Activated T-cell treated with anti-CD3 and anti-CD28 coated beads, Interleukin-2, amount 50 U/mL, for 1 hour (primary cell): ENCODE measurements at regions not wholly inside any gene's neighbourhood (a gene's known extent, or its start where the extent isn't known, plus 50 kb on each side); places are given as distances from the start of the nearest gene placed in this dataset.
"Not testable (repeated sequence)": the region's sequence is repeated elsewhere in the genome, so short reads cannot be mapped to it uniquely, and the experiment has no call there.

Experiments
- DNase-seq: peaks from one replicate; pipeline ENCODE4 v3.0.0-alpha.2; 2020

GRCh38 chr10:129071411-129071810 lies 395.6 kb upstream of the MGMT start:
- DNase-seq, result not testable (repeated sequence)

GRCh38 chr10:129074939-129075338 lies 392.1 kb upstream of the MGMT start:
- no peak for DNase-seq

- DNase-seq, result no peak
These were observed 391.5 kb upstream of the MGMT start for GRCh38 chr10:129075508-129075907.

GRCh38 chr10:129075927-129076326 lies 391.1 kb upstream of the MGMT start:
- DNase-seq, result no peak

GRCh38 chr10:129078346-129078745 lies 388.7 kb upstream of the MGMT start:
- DNase-seq, result no peak

GRCh38 chr10:129078746-129079145 lies 388.3 kb upstream of the MGMT start:
- DNase-seq, result no peak

- DNase-seq, result no peak
These were observed 387.3 kb upstream of the MGMT start for GRCh38 chr10:129079705-129080104.

GRCh38 chr10:129085811-129086210 lies 381.2 kb upstream of the MGMT start:
- DNase-seq, result no peak

GRCh38 chr10:129089341-129089740 lies 377.7 kb upstream of the MGMT start:
- DNase-seq, result no peak

- no peak for DNase-seq
These were observed 376.9 kb upstream of the MGMT start for GRCh38 chr10:129090165-129090564.

GRCh38 chr10:129090618-129091366 lies 376.2 kb upstream of the MGMT start:
- DNase-seq, result no peak

GRCh38 chr10:129093641-129094040 lies 373.4 kb upstream of the MGMT start:
- DNase-seq, result no peak

- no peak for DNase-seq
These were observed 372.8 kb upstream of the MGMT start for GRCh38 chr10:129094233-129094632.

GRCh38 chr10:129094861-129095260 lies 372.2 kb upstream of the MGMT start:
- DNase-seq, result no peak

- DNase-seq, result no peak
These were observed 371.4 kb upstream of the MGMT start for GRCh38 chr10:129095680-129096064.

- no peak for DNase-seq
These were observed 370.7 kb upstream of the MGMT start for GRCh38 chr10:129096065-129096984.

GRCh38 chr10:129097776-129098330 lies 369.2 kb upstream of the MGMT start:
- DNase-seq, result no peak

GRCh38 chr10:129098517-129098916 lies 368.5 kb upstream of the MGMT start:
- no peak for DNase-seq

- no peak for DNase-seq
These were observed 367.6 kb upstream of the MGMT start for GRCh38 chr10:129099486-129099885.

- no peak for DNase-seq
These were observed 367.0 kb upstream of the MGMT start for GRCh38 chr10:129099992-129100391.

GRCh38 chr10:129101232-129101980 lies 365.6 kb upstream of the MGMT start:
- DNase-seq, result no peak

GRCh38 chr10:129102906-129103693 lies 363.9 kb upstream of the MGMT start:
- DNase-seq, result no peak
